GM19397 (cell line): ENCODE measurements at regions not wholly inside any gene's neighbourhood (a gene's known extent, or its start where the extent isn't known, plus 50 kb on each side); places are given as distances from the start of the nearest gene placed in this dataset.

ENCODE experiments used
- ATAC-seq: cut with Tn5 transposase; IDR thresholded peaks from one replicate; pipeline ENCODE4 v1.9.1; 2021; ENCODE audit warnings: mild to moderate bottlenecking, moderate library complexity; ENCODE audit not compliant: unreplicated experiment

GRCh38 chr10:55398497-55398882, 597.5 kb upstream of the PCDH15 start:
- no peak for ATAC-seq

- no peak for ATAC-seq
Measured at GRCh38 chr10:55397777-55398496, 596.9 kb upstream of the PCDH15 start.

- no peak for ATAC-seq
Measured at GRCh38 chr10:55378196-55378595, 577.2 kb upstream of the PCDH15 start.

GRCh38 chr10:55374917-55375316, 573.9 kb upstream of the PCDH15 start:
- no peak for ATAC-seq

GRCh38 chr10:55374060-55374459, 573.0 kb upstream of the PCDH15 start:
- no peak for ATAC-seq

- ATAC-seq, result no peak
Measured at GRCh38 chr10:55369670-55370420, 568.8 kb upstream of the PCDH15 start.

GRCh38 chr10:55368467-55368866, 567.4 kb upstream of the PCDH15 start:
- ATAC-seq, result no peak

GRCh38 chr10:55367555-55367954, 566.5 kb upstream of the PCDH15 start:
- no peak for ATAC-seq

- ATAC-seq, result no peak
Measured at GRCh38 chr10:55358539-55358938, 557.5 kb upstream of the PCDH15 start.

GRCh38 chr10:55353414-55353813, 552.4 kb upstream of the PCDH15 start:
- ATAC-seq, result no peak

GRCh38 chr10:55351431-55351830, 550.4 kb upstream of the PCDH15 start:
- ATAC-seq, result no peak

GRCh38 chr10:55348534-55348933, 547.5 kb upstream of the PCDH15 start:
- no peak for ATAC-seq

GRCh38 chr10:55330486-55330885, 529.5 kb upstream of the PCDH15 start:
- no peak for ATAC-seq

- ATAC-seq, result no peak
Measured at GRCh38 chr10:55329796-55330195, 528.8 kb upstream of the PCDH15 start.

- ATAC-seq, result no peak
Measured at GRCh38 chr10:55320187-55320700, 519.2 kb upstream of the PCDH15 start.

GRCh38 chr10:55311848-55312635, 511.0 kb upstream of the PCDH15 start:
- ATAC-seq, result no peak

- no peak for ATAC-seq
Measured at GRCh38 chr10:55310143-55310542, 509.1 kb upstream of the PCDH15 start.

GRCh38 chr10:55305285-55305684, 504.3 kb upstream of the PCDH15 start:
- no peak for ATAC-seq

GRCh38 chr10:55287346-55287745, 486.3 kb upstream of the PCDH15 start:
- no peak for ATAC-seq

GRCh38 chr10:55283031-55283430, 482.0 kb upstream of the PCDH15 start:
- no peak for ATAC-seq

- no peak for ATAC-seq
Measured at GRCh38 chr10:55280696-55281095, 479.7 kb upstream of the PCDH15 start.
